Erythroblast (primary cell): ENCODE measurements at regions not wholly inside any gene's neighbourhood (a gene's known extent, or its start where the extent isn't known, plus 50 kb on each side); places are given as distances from the start of the nearest gene placed in this dataset.

Experiments
- GATA1 ChIP-seq: IDR thresholded peaks from 2 replicates; pipeline ENCODE4 v1.6.1; 2011; ENCODE audit warnings: low read depth, mild to moderate bottlenecking, control low read depth, low read length, moderate library complexity
- POLR2A ChIP-seq: IDR thresholded peaks from 2 replicates; pipeline ENCODE4 v1.6.1; 2011; ENCODE audit warnings: mild to moderate bottlenecking, low read length

DNA sequence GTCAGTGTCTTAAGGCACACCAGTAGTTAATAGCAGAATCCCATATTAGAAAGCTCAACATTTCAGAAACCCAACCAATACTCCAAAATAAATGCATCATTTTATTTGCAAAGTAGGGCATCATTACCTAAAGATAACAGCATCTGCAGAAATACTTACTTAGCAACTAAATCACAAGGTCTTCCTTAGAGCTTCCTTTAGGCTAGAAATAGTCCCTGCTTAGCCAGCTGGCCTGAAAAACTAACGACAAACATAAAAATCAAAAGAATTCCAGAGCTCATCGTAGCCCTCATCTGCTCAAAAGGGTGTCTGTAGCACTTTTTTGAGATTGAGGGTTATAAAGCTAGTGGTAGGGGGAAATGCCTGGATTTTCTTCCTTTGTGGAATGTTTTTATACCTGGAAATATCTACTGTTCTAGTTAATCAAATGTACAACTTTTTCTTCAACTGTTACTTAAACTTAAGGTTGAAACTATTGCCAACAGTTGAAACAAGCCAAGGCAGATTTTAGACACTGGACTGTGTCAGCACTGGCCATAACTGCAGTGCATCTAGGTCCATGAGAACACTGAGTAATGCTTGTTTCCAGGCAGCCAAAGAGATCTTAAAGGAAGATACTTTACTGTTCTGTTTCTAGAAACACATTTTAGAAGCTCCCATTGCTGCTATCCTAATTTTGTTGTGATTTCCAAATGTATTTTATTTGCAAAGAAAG is 129.4 kb upstream of the RASA1 start:
- TF ChIP-seq POLR2A (no peak), GATA1 (no peak)
